Urothelium cell line (cell line): ENCODE measurements at regions not wholly inside any gene's neighbourhood (a gene's known extent, or its start where the extent isn't known, plus 50 kb on each side); places are given as distances from the start of the nearest gene placed in this dataset.

Experiments
- DNase-seq: peaks from one replicate; pipeline ENCODE4 v3.0.0; 2011; ENCODE audit warnings: low spot score, mixed read lengths
- FAIRE-seq: peaks from 2 replicates; lab custom pipeline; 2011; peaks lifted over from hg19 to GRCh38; lab: Jason Lieb, UNC

GRCh38 chr9:136597965-136598364 is 52.1 kb upstream of the NOTCH1 start:
- no peak for FAIRE-seq

DNA sequence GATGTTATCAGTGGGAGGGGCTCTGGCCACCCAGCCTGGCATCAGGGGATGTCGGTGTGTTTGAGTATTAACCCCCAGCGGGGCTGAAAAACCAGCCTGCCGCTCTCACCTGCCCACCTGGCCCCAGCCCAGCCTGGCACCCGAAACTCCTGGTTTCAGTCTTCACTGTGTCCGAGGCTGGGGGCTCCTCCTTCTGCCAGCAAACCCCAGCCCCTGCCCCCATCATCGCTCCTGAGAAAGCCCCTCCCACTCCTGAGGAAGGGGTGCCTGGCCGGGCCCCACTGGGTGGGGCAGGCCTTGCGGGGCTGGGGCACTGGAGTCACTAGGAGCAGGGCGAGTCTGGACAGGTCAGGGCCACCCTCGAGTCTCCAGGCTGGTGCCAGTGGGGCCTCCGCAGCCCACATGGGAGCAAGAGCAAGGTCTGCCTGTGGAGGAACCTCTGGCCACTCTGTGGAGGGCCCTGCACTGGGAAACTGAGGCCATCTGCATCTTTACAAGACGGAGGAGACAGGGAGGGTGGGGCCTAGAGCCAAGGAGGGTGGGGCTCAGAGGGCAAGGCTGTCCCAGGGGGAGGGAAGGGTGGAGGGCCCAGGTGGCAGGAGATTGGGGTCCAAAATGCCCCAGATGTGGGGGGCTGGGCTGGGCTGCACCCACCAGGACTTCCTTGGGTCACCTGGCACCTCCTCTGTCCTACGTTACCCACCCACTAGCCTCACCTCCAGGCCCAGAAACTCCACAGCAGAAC is 51.5 kb upstream of the NOTCH1 start:
- no peak for FAIRE-seq
- no peak for DNase-seq

More at GRCh38 chr9:136597965-136598364, 52.1 kb upstream of the NOTCH1 start:
- no peak for DNase-seq

DNA sequence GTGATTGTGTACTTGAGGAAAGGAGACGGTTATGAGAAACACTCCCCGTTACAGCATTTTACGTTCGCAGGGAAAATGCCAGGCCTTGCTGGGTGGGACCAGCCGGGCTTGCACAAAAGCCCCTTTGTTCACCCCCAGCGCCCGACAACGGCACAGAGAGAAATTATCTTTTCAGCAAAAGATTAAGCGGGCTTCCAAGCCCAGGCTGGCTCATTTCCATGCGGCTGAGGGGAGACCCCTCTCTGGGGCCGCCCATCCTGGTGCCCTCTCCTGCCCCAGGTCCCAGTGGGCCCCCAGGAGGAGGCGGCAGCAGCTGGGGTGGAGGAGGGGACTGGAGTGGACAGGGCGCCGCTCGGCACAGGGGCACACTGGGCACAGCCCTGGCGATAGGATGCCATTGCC is 50.8 kb upstream of the NOTCH1 start:
- FAIRE-seq: no peak
- no peak for DNase-seq

GRCh38 chr9:136596217-136596616 is 50.4 kb upstream of the NOTCH1 start:
- DNase-seq (no peak), FAIRE-seq (no peak)

GRCh38 chr9:136595245-136596153 is 49.7 kb upstream of the NOTCH1 start:
- FAIRE-seq (no peak), DNase-seq (no peak)
